ENCODE measurements at regions not wholly inside any gene's neighbourhood (a gene's known extent, or its start where the extent isn't known, plus 50 kb on each side); places are given as distances from the start of the nearest gene placed in this dataset.

GRCh38 chr2:220707261-220707660, 864.8 kb downstream of the EPHA4 start:
- TF ChIP-seq SUZ12 (IDR thresholded peaks at IDR 0.05): no peak
- TF ChIP-seq PKNOX1 (IDR thresholded peaks at IDR 0.05): no peak
- no peak for TF ChIP-seq HDGF (IDR thresholded peaks at IDR 0.05; ENCODE audit: borderline replicate concordance)
- TF ChIP-seq FOXM1 (IDR thresholded peaks at IDR 0.05; ENCODE audit: borderline replicate concordance): no peak
- no peak for TF ChIP-seq ELF4 (IDR thresholded peaks at IDR 0.05)
- TF ChIP-seq FOXK2 (IDR thresholded peaks at IDR 0.05): no peak

Measured in HEK293T (cell line).